Islet precursor cell (in vitro differentiated cells): ENCODE measurements at regions not wholly inside any gene's neighbourhood (a gene's known extent, or its start where the extent isn't known, plus 50 kb on each side); places are given as distances from the start of the nearest gene placed in this dataset.
"Not testable (repeated sequence)": the region's sequence is repeated elsewhere in the genome, so short reads cannot be mapped to it uniquely, and the experiment has no call there.

Source experiments
- DNase-seq: peaks from one replicate; pipeline ENCODE4 v3.0.0-alpha.2; 2018

DNA sequence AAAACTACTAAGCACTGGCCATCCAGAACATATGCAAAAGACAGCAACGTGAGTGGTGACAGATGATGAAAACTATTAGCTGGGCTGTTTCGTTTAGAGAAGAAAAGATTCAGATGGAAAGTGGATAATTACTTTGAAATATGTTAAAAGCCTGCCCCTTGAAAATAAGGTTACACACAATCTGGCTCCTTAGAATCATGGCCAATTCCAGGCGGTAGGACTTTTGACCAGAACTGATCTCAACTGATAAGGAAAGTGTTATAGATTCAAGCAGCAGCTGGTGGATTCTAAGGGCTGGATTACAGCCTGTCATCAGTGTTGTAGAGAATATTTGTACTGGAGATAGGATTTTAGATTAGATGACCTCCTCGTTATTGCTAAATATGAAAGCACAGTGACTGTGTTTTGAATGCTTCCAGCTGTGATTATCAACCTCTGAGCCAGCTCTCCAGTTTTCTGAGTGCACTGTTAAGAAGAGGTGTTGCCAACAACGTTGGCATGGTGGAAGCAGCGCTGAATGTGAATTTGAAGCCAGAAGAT, 75.1 kb downstream of the KBTBD2 start:
- not testable (repeated sequence) for DNase-seq

DNA sequence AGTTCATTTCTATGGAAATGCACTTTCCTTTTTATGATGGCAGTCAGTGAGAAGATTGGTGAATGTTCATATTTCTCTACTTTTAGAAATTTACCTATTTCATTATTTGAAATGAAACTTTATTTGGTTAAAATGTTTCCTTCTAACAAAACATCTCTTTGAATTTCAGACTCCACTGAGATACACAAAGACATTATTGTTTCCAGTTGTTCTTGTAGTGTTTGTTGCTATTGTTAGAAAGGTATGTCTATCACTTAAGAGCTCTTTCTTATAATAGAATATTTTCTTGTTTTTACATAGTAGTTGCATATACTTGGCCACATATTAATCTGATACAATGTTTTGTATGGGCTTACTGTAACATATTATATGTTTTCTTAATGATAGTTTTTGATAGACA, 76.8 kb downstream of the KBTBD2 start:
- not testable (repeated sequence) for DNase-seq

DNA sequence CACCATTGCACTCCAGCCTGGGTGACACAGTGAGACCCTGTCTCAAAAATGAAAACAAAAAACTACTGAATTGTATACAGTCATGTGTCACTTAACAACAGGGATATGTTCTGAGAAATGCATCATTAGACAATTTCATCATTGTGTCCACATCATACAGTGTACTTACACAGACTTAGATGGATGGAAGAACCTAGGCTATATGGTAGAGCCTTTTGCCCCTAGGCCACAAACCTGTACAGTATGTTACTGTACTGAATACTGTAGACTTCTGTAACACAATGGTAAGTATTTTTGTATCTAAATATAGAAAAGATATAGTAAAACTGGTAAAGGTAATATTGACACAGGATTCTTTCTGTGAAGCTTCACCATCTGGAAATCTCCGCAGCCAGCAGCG, 81.7 kb downstream of the KBTBD2 start:
- no peak for DNase-seq

DNA sequence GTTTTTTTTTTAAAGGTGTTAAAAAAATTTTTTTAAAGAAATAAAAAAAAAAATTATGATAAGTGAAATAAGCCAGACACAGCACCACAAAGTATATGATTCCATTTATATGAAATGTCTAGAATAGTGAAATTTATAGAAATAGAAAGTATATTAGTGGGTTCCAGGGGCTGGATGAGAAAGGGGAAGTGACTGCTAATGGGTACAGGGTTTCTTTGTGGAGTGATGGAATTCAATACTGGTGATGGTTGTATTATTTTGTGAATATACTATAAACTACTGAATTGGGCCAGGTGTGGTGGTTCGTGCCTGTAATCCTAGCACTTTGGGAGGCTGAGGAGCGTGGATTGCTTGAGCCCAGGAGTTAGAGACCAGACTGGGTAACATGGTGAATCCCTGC, 82.2 kb downstream of the KBTBD2 start:
- no peak for DNase-seq

DNA sequence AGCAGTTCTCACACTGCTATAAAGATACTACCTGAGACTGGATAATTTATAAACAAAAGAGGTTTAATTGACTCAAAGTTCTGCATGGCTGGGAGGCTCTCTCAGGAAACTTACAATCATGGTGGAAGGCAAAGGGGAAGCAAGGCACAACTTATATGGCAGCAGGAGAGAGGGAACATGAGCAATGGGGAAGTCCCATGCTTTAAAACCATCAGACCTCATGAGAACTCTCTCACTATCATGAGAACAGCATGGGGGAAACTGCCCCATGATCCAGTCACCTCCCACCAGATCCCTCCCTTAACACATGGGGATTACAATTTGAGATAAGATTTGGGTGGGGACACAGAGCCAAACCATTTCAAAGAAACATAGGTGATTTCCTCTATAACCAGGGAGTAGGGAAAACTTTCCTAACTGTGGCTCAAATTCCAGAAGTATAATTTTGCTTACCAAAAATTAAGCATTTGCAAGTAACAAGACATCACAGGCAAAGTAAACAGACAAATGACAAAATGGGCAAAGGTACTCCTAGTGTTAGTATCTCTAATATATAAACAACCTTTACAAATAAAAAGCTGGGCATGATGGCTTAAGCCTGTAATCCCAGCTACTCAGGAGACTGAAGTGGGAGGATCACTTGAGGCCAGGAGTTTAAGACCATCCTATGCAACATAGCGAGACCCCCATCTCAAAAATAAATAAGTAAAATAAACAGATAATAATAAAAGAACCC, 88.0 kb downstream of the KBTBD2 start:
- no peak for DNase-seq

DNA sequence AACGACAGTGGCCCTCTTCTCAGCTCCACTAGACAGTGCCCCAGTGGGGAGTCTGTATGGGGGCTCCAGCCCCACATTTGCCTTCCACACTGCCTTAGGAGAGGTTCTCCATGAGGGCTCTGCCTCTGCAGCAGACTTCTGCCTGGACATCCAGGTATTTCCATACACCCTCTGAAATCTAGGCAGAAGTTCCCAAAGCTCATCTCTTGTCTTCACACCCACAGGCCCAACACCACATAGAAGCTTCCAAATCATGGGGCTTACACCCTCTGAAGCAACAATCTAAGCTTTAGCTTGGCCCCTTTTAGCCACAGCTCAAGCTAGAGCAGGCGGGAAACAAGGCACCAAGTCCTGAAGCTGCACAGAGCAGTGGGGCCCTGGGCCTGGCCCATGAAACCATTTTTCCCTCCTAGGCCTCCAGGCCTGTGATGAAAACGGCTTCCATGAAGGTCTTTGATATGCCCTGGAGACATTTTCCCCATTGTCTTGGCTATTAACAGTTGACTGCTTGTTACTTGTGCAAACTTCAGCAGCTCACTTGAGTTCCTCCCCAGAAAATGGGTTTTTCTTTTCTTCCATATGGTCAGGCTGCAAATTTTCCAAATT, 89.2 kb downstream of the KBTBD2 start:
- DNase-seq = no peak

DNA sequence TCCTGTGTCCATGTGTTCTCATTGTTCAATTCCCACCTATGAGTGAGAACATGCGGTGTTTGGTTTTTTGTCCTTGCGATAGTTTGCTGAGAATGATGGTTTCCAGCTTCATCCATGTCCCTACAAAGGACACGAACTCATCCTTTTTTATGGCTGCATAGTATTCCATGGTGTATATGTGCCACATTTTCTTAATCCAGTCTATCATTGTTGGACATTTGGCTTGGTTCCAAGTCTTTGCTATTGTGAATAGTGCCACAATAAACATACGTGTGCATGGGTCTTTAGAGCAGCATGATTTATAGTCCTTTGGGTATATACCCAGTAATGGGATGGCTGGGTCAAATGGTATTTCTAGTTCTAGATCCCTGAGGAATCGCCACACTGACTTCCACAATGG, 98.5 kb downstream of the KBTBD2 start:
- DNase-seq = not testable (repeated sequence)

DNA sequence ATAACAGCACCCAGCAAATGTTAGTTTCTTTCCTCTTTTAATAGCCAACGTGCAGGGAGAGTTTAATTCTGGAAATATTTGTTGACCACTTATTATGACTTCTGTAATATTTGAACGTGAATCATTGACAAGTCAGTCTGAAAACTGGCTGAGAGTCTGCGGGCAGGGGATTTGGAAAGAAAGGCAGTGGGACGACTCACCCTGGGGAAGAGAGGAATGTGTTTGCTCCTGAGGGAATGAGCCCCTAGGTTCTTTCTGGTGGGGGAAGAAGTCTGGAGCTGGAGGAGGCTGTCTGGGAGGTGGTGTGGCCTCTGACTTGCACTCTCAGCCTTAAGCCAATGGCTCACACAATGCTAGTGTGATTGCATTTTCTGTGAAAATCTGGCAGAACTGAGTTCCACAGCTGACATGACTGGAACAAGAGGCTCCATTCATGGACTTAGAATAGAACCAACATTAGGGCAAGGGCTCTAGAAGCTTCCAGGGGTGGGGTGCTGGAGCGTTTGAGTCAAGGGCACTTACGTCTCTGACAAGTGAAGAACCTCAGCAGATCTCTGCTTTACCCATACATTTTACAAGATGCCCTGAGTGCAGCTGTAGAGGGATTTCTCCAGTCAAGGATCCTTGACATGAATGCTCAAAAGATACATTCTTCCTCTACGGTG, 100.7 kb downstream of the KBTBD2 start:
- DNase-seq = not testable (repeated sequence)

DNA sequence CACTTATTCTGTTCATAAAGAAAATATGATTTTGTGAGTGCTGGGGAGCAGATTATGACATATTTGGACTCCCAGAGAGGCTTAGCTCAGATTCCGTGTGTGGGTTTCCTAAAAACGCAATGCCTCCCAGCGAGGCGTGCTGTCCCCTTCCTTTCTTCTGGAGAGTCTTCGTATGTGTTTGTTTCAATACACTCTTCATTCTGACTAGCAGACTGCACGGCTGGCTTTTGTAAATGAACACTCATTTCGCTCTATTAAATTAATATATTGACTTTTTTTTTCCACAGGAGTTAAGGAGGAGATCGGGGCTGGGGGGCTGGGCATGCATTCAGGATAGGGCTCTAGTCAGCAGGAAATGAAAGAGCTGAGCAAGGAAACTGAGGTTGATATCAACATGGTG, 102.3 kb downstream of the KBTBD2 start:
- not testable (repeated sequence) for DNase-seq

DNA sequence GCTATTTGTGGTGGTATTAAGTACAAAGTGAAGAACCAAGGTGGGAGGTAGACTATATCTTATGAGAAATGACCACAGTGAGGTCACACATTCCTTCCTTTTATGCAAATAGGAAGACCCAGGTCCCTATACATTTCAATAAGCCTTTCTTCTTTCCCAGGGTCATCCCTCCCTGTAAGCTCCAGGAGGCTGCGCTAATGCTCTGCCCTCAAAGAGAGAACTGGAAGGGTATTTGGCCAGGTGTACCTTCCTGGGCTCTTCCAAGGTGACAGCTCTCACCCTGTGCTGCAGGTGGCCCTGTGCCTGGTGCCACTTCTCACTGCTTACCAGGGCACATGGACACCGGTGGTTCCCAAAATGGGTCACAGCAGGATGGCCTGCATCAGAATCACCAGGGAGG, 103.4 kb downstream of the KBTBD2 start:
- not testable (repeated sequence) for DNase-seq

DNA sequence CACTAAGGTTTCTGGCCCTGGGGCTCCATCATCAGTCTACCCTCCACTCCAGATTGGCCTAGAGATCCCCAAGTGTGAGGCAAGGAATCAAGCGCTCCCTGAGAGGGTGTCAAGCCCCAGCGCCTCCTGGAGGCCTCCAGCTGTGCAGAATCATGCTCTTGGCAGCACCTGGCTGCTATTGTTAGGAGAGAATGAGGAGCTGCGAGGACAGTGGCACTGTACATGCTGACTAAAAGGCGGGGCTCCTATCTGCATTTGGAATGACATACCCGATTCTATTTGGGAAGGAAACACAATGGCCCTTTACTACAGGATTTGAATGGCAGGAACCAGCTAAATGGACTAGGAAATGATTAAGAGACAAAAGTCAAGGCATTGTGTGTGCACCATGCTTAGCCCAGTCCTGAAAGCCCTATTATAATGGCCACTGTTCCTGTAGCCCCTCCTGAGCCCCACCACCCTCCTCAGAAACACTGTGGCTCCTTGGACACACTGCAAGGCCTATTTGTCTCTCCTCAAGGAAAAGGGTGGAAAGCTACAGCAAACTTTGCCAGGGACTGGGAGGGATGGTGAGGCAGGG, 106.1 kb downstream of the KBTBD2 start:
- not testable (repeated sequence) for DNase-seq

DNA sequence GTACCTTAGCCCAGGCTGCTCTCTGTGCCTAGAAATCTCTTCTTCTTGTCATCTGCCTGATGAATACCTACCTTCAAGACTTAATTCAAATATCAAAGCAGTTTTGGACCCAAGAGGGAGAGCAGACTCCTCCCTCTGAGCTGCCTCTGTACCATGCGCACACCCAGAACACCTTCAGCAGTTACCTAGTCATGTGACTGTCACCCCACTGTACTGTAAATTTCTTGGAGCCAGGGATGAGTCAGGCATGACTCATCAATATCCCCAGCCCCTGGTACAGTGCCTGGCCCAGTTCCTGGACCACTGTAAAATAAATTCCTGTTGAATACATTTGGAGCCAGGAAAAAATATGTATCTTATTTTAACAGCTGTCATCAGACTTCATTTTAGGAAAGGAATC, 111.7 kb downstream of the KBTBD2 start:
- DNase-seq = not testable (repeated sequence)

DNA sequence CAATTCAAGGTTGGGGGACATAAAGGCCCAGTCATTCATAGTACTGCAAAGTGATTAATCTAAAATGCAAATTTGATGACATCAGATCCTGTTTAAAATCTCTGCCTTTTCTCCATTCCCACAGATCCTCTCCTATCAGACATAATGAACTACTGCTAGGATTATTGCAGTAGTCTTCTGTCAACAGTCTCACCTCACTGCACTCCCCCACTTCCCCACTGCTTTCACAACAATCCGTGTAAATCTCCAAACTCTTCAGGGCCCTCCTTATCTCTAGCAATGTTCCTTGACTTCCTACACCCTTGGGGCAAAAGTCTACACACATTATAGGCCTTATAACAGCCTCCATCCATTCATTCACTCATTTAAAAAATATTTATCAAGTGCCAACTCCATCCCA, 112.4 kb downstream of the KBTBD2 start:
- DNase-seq = no peak

DNA sequence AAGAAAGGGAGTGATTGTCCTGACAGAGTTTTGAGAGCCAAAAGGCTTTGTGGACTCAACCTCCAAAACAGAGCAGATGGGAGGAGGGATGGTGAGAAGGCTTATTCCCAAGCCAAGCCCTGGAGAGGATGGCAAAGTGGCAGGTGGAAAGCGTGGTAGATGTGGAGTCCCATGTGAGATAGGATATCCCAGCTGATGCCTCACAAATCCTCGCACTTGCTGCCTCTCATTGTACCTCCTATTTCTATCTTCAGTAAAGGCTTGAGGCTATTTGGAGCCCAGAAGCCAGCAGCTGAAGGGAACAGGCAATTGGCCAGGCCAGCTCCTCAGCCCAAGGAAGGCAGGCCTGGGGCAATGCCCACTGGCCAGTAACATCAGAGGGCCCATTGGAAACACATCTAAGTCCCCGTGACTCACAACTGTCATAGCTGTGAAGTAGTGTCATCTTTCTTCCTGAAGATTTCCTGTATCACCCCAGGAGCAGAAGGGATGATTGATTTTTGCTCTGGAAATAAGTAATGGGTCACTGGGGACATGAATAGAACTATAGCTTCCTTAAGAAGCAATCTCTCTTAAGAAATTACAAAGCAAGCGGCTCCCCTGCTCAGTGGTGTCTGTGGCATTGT, 114.4 kb downstream of the KBTBD2 start:
- not testable (repeated sequence) for DNase-seq

DNA sequence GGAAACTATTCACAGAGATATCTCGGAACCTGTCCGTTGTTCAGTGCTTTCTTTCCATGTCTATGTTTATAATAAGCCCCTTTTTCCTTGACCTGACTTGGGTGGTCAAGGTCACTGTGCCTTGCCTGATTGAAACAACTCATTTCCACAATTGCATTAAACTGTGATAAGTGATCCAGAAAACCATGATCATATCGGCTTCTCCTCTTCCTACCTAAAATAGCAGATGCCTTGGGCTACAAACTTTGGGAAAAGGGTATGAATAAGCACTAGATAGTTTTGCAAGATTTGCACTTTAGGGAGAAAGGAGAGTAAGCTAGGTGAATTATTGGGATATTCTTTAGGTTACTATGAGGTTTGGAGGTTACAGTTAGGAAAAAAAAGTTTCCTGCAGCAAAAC, 115.2 kb downstream of the KBTBD2 start:
- DNase-seq = not testable (repeated sequence)

DNA sequence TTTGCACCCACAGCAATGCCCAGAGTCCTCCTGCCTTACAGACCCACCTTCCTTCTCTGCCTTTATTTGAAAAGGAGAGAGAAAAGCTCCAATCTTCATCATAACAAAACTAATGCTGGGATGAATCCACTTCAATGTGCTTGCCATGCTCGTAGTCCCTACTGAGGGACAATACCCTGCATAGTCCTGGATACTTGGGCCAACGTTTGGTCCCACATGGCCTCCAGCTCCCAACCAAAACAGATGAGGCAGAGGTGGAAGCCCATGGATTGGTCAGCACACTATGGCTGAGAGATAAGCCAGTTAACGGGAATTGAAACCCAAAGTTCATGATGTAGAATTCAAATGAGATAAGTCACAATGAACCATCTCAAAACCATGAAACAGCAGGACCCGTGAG, 115.8 kb downstream of the KBTBD2 start:
- not testable (repeated sequence) for DNase-seq

DNA sequence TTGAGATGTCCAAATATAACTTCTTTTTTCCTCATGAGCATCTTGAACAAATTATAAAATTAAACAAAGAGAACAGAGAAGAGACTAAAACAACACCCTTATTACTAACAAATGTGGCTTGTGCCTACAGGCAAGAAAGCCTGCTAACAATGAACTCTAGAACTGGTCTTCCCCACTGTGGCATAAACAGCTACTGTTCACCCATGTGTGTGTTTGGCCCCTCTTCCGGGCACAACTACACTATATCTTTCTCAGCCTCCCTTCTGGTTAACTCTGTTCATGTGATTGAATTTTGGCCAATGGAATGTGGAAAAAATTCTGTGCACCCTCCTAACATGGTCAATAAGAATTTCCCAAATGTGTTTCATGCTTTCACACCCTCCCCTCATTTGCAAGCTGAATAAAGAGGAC, 117.0 kb downstream of the KBTBD2 start:
- DNase-seq = no peak

DNA sequence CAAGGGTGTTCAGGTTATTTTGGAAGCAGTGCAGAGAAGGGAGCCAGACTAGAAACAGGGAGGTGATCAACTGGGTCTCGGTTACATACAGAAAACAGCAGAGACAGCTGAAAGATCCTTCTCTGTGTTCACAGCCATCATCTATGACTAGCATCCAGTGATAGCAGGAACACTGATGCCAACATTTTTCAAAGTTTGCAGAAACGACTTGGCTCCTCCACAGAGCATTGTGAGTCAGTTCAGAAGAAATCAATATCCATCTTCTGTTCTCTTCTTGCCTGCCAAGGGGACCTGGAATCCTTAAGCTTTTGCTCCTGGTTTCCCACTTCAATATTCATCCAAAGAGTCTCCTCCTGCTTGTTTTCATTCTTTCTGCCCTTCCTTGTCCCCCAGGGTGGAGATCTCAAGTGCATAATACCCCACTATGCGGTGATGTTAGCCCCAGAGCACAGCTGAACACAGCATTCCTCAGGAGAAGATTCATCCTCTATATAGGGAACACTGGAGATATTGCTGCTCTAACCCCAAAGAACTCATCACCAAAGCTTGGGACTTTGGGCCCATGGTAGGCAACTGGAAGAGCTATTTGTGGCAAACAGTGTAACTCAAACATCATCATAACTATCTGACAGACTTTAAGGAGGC, 122.6 kb downstream of the KBTBD2 start:
- DNase-seq = not testable (repeated sequence)

DNA sequence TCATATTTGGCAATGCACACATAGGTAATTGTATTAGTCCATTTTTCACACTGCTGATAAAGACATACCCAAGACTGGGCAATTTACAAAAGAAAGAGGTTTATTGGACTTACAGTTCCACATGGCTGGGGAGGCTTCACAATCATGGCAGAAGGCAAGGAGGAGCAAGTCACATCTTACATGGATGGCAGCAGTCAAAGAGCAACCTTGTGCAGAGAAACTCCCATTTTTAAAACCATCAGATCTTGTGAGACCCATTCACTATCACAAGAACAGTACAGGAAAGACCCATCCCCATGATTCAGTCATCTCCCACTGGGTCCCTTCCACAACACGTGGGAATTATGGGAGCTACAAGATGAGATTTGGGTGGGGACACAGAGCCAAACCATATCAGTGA, 123.2 kb downstream of the KBTBD2 start:
- DNase-seq = not testable (repeated sequence)

DNA sequence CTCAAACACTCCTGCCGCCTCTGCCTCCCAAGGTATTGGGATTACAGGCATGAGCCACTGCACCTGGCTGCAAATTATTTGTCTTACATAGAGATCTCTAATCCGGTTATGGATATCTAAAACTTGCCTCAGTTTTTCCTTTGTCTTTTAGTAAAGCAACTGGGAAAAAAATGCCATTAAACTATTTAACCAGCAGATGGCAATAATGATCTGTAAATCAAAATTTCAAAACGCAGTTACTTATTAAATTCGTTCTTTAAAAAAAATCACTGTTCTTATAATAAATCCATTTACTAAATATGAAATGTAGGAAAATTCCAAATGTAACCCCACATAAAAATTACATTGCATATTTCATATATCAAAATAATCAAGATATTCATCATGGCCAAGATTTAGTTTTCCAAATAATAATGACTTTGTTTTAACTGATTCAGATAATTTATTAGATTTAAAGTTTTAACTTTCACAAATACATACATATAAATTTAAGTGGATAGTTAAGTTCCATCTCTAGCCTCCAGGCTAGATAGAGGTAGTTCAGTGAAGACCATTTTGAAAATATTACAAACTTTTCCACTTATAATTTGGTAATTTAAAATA, 125.8 kb downstream of the KBTBD2 start:
- not testable (repeated sequence) for DNase-seq

DNA sequence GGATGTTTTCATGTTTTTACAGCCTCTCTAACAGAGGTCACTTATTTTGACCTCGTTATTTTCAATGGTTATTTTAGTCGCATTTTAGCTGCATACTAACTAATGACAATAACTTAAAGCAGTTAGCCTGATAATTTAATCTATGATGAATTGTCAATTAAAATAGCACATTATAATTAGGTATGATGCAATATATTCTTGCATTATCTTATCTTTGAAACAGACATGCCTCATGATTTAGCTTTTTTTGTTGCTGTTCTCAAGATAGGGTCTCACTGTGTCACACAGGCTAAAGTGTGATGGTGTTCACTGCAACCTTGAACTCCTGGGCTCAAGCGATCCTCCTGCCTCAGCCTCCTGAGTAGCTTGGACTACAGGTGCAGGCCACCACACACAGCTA, 126.4 kb downstream of the KBTBD2 start:
- no peak for DNase-seq

DNA sequence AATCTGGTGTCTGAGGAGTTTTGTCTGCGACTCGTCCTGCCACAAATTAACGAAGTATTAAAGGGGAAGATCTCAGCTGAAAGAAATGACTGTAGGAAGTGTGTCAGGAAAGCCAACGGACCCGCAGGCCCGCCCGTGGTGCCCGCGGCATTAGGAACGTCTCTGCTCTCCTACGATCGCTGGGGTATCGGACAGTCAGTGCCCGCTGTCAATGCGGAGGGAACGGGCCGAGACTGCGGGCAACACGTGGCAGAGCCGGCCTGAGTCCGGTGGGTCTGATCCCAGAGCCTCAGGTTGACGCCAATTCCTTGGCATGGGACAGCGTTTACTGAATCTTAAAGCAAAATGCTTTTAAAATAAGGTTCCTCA, 128.7 kb downstream of the KBTBD2 start:
- DNase-seq = no peak
